ENCODE measurements at regions not wholly inside any gene's neighbourhood (a gene's known extent, or its start where the extent isn't known, plus 50 kb on each side); places are given as distances from the start of the nearest gene placed in this dataset.
A peak's percentile ranks its signal among the peaks of the same experiment; 100 is the strongest.

DNA sequence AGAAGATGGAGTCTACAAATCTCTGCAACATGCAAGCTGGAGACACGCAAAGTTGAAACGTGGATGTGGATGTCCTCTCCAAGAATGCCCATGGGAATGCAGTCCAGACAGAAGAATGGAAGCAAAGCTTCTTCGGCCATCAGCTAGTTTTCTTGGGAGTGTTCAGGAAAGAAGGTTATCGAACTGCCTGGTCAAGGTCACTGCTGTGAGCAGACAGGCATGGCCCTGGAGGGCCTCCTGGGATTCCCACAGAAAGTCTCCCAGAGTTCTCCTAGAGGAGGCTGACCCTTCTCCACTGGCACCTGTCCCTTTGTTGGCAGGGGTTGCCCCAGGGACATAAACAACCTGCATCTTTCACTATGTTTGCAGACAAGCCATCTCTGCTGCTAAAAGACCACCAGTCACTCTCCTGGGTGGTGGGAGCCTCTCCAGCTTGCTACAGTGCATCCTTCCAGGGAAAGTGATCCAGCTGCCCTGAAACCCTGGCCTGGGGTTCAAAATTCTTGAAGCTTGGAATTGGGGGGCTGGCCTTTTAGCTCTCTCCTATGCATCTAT lies 265.8 kb downstream of the SYK start:
- TF ChIP-seq CTCF (IDR thresholded peaks at IDR 0.05), result no peak
- Histone ChIP-seq H3K36me3 (ENCODE audit: control insufficient read depth, insufficient read depth, low read length) (no peaks in the 10 kb centered on the region), H3K27me3 (ENCODE audit: control insufficient read depth, insufficient read depth, low read length) (no peaks in the 10 kb centered on the region), H3K27ac (ENCODE audit: low read length) (no peak overlapping the region), H3K4me3 (ENCODE audit: low read length) (no peak overlapping the region), H3K4me1 (ENCODE audit: control insufficient read depth, insufficient read depth, low read length) (peaks cover 13% of the 10 kb centered on the region), H3K9me3 (ENCODE audit: control insufficient read depth, insufficient read depth, low read length) (no peaks in the 10 kb centered on the region)
- Mint-ChIP-seq H3K27ac (no peak overlapping the region), H3K9me3 (no peaks in the 10 kb centered on the region), H3K4me1 (no peaks in the 10 kb centered on the region), H3K36me3 (no peaks in the 10 kb centered on the region), H3K27me3 (ENCODE audit: low read depth in 2 of 2) (peaks cover 0 to 5% of the 10 kb centered on the region in 2 donors), H3K4me3 (no peak overlapping the region)
- 90% methylated on average over 4 of the region's 4 CpGs for WGBS (ENCODE audit: insufficient coverage)
- intact Hi-C loops (cut with micrococcal nuclease), result no loop called here
- no peak for ATAC-seq
- no peak for DNase-seq

DNA sequence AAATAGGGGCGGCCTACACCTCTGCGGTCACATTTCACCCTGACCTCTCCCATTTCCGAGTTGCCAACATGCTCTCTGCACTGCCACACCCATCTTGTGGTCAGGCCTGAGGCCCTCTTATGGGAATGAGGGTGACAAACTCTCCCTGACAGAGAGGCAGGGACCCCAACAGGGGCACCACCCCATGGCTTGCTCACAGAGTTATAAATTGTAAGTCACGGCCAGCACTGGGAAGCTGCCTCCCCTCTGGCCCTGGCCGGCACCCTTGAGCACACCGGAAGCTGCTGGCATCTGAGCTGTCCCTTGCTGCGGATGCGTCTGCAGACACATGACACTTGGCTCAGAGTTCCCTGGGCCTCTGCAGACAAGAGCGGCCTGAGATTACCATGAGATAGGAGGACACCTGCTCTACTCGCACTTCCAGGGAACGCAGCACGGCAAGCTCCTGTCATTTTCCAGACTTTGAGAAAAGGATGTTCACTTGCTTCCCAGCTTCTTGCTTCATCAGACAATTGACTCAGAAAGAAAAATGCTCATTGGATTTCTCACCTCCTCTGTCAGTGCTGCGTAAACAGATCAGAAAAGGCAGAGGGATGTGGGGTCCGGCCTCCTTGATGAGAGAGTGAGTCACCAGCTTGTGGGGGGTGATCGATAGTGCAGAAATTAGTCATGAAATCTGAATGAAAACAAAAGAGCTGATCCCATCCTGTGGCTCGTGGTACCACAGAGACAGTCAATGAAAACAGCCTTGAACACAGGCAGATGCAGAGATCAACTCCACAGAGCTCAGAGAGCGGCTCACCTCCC lies 269.8 kb downstream of the SYK start:
- peaks cover 0 to 7% of the 10 kb centered on the region in 2 donors for H3K4me1 Mint-ChIP-seq
- intact Hi-C loops (cut with micrococcal nuclease), result no loop called here
- DNase-seq (peak in 1 of 2 donors; percentile 24), ATAC-seq (no peak)
- no peak overlapping the region for H3K4me3 Mint-ChIP-seq
- Histone ChIP-seq H3K36me3 (ENCODE audit: control insufficient read depth, insufficient read depth, low read length) (no peaks in the 10 kb centered on the region), H3K4me3 (ENCODE audit: low read length) (no peak overlapping the region), H3K4me1 (ENCODE audit: control insufficient read depth, insufficient read depth, low read length) (peaks cover 13% of the 10 kb centered on the region), H3K27me3 (ENCODE audit: control insufficient read depth, insufficient read depth, low read length) (no peaks in the 10 kb centered on the region), H3K9me3 (ENCODE audit: control insufficient read depth, insufficient read depth, low read length) (no peaks in the 10 kb centered on the region), H3K27ac (ENCODE audit: low read length) (no peak overlapping the region)
- no peak overlapping the region for H3K27ac Mint-ChIP-seq
- TF ChIP-seq CTCF (IDR thresholded peaks at IDR 0.05), result no peak
- 83% methylated on average over 17 of the region's 17 CpGs for WGBS (ENCODE audit: insufficient coverage)
- H3K36me3 Mint-ChIP-seq, result no peaks in the 10 kb centered on the region
- peaks cover 0 to 3% of the 10 kb centered on the region in 2 donors for H3K27me3 Mint-ChIP-seq (ENCODE audit: low read depth in 2 of 2)
- H3K9me3 Mint-ChIP-seq, result no peaks in the 10 kb centered on the region

DNA sequence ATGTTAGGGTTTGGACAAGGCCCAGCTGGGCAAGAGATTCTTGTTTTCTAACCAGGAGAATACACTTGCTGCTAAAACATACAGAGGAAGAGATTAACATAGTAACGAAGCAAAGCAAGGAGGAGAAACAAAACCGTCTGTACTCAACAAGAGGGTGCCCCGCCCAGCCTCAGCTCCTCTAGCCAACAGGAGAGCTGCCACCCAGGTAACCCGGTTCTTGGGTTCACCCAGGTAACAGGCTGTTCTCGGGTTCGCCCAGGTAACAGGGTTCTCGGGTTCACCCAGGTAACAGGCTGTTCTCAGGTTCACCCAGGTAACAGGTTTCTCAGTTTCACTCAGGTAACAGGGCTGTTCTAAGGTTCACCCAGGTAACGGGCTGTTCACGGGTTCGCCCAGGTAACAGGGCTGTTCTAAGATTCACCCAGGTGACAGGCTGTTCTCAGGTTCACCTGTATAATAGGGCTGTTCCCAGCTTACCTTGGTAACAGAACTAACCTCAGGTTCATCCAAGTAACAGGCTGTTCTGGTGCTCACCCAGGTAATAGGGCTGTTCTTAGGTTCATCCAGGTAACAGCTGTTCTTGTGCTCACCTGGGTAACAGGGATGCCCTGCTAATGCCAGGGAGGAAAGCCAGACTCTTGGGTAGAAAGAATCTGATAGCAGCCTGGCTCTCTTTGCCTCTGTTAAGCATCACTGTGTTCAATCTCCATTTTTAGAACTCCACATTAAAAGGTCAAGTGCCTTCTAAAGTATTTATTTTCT lies 271.6 kb downstream of the SYK start:
- H3K9me3 ChIP-seq (ENCODE audit: control insufficient read depth, insufficient read depth, low read length), result no peaks in the 10 kb centered on the region
- no peak for TF ChIP-seq CTCF (IDR thresholded peaks at IDR 0.05)
- no peak overlapping the region for H3K4me3 ChIP-seq (ENCODE audit: low read length)
- no peaks in the 10 kb centered on the region for H3K36me3 ChIP-seq (ENCODE audit: control insufficient read depth, insufficient read depth, low read length)
- H3K27me3 ChIP-seq (ENCODE audit: control insufficient read depth, insufficient read depth, low read length), result no peaks in the 10 kb centered on the region
- ATAC-seq (no peak), DNase-seq (no peak)
- no peaks in the 10 kb centered on the region for H3K9me3 Mint-ChIP-seq
- H3K27ac ChIP-seq (ENCODE audit: low read length), result no peak overlapping the region
- intact Hi-C loops (cut with micrococcal nuclease), result no loop called here
- H3K27ac Mint-ChIP-seq, result no peak overlapping the region
- 94% methylated on average over 10 of the region's 10 CpGs for WGBS (ENCODE audit: insufficient coverage)
- H3K36me3 Mint-ChIP-seq, result no peaks in the 10 kb centered on the region
- H3K4me1 ChIP-seq (ENCODE audit: control insufficient read depth, insufficient read depth, low read length), result peaks cover 13% of the 10 kb centered on the region
- peaks cover 0 to 3% of the 10 kb centered on the region in 2 donors for H3K27me3 Mint-ChIP-seq (ENCODE audit: low read depth in 2 of 2)
- H3K4me3 Mint-ChIP-seq, result no peak overlapping the region
- H3K4me1 Mint-ChIP-seq, result peaks cover 0 to 7% of the 10 kb centered on the region in 2 donors
